ENCODE measurements at regions not wholly inside any gene's neighbourhood (a gene's known extent, or its start where the extent isn't known, plus 50 kb on each side); places are given as distances from the start of the nearest gene placed in this dataset.
"Not testable (repeated sequence)": the region's sequence is repeated elsewhere in the genome, so short reads cannot be mapped to it uniquely, and the experiment has no call there.

- H3K27me3 Mint-ChIP-seq (ENCODE audit: low read depth); DNase-seq (ENCODE audit: low spot score); H3K4me3 Mint-ChIP-seq; H3K4me1 Mint-ChIP-seq; CTCF ChIA-PET; H3K27ac Mint-ChIP-seq; ATAC-seq; POLR2A ChIA-PET; H3K36me3 Mint-ChIP-seq; H3K9me3 Mint-ChIP-seq: not testable (repeated sequence)
Observed at GRCh38 chr9:38969480-38969879, 249.5 kb upstream of the FAM240B start.

- H3K4me3 Mint-ChIP-seq; H3K36me3 Mint-ChIP-seq; H3K4me1 Mint-ChIP-seq; POLR2A ChIA-PET; ATAC-seq; H3K9me3 Mint-ChIP-seq; CTCF ChIA-PET; H3K27ac Mint-ChIP-seq; DNase-seq (ENCODE audit: low spot score); H3K27me3 Mint-ChIP-seq (ENCODE audit: low read depth): not testable (repeated sequence)
Observed at GRCh38 chr9:38968651-38969374, 248.9 kb upstream of the FAM240B start.

GRCh38 chr9:38967866-38968265, 247.9 kb upstream of the FAM240B start:
- H3K4me3 Mint-ChIP-seq; CTCF ChIA-PET; H3K36me3 Mint-ChIP-seq; DNase-seq (ENCODE audit: low spot score); H3K9me3 Mint-ChIP-seq; H3K27ac Mint-ChIP-seq; H3K4me1 Mint-ChIP-seq; POLR2A ChIA-PET; H3K27me3 Mint-ChIP-seq (ENCODE audit: low read depth): not testable (repeated sequence)
- peak; percentile 65 for ATAC-seq

GRCh38 chr9:38967285-38967684, 247.4 kb upstream of the FAM240B start:
- DNase-seq (ENCODE audit: low spot score); POLR2A ChIA-PET; H3K27ac Mint-ChIP-seq; H3K4me1 Mint-ChIP-seq; CTCF ChIA-PET; H3K9me3 Mint-ChIP-seq; H3K4me3 Mint-ChIP-seq; H3K36me3 Mint-ChIP-seq; H3K27me3 Mint-ChIP-seq (ENCODE audit: low read depth): not testable (repeated sequence)
- 0 out of 2 replicates have a peak, but pooled peaks have one; percentile 28 for ATAC-seq

- H3K4me1 Mint-ChIP-seq; H3K4me3 Mint-ChIP-seq; H3K27ac Mint-ChIP-seq; CTCF ChIA-PET; H3K36me3 Mint-ChIP-seq; H3K9me3 Mint-ChIP-seq; DNase-seq (ENCODE audit: low spot score); ATAC-seq; POLR2A ChIA-PET; H3K27me3 Mint-ChIP-seq (ENCODE audit: low read depth): not testable (repeated sequence)
Observed at GRCh38 chr9:38959812-38960211, 239.9 kb upstream of the FAM240B start.

- H3K4me1 Mint-ChIP-seq; POLR2A ChIA-PET; H3K27me3 Mint-ChIP-seq (ENCODE audit: low read depth); ATAC-seq; CTCF ChIA-PET; H3K4me3 Mint-ChIP-seq; H3K36me3 Mint-ChIP-seq; H3K9me3 Mint-ChIP-seq; DNase-seq (ENCODE audit: low spot score); H3K27ac Mint-ChIP-seq: not testable (repeated sequence)
Observed at GRCh38 chr9:38955837-38956236, 235.9 kb upstream of the FAM240B start.

GRCh38 chr9:38952715-38953341, 232.9 kb upstream of the FAM240B start:
- ATAC-seq; H3K27me3 Mint-ChIP-seq (ENCODE audit: low read depth); H3K4me3 Mint-ChIP-seq; H3K36me3 Mint-ChIP-seq; CTCF ChIA-PET; H3K4me1 Mint-ChIP-seq; POLR2A ChIA-PET; H3K27ac Mint-ChIP-seq; DNase-seq (ENCODE audit: low spot score); H3K9me3 Mint-ChIP-seq: not testable (repeated sequence)

GRCh38 chr9:38945929-38946570, 226.1 kb upstream of the FAM240B start:
- not testable (repeated sequence) for H3K27ac Mint-ChIP-seq
- ATAC-seq: peak; percentile 92

GRCh38 chr9:38944881-38945449, 225.0 kb upstream of the FAM240B start:
- ATAC-seq; H3K27ac Mint-ChIP-seq; H3K4me3 Mint-ChIP-seq; CTCF ChIA-PET; H3K4me1 Mint-ChIP-seq; H3K36me3 Mint-ChIP-seq; POLR2A ChIA-PET; H3K27me3 Mint-ChIP-seq (ENCODE audit: low read depth); DNase-seq (ENCODE audit: low spot score); H3K9me3 Mint-ChIP-seq: not testable (repeated sequence)

More at GRCh38 chr9:38945929-38946570, 226.1 kb upstream of the FAM240B start:
- POLR2A ChIA-PET; H3K9me3 Mint-ChIP-seq; CTCF ChIA-PET; H3K4me3 Mint-ChIP-seq; DNase-seq (ENCODE audit: low spot score); H3K27me3 Mint-ChIP-seq (ENCODE audit: low read depth); H3K4me1 Mint-ChIP-seq; H3K36me3 Mint-ChIP-seq: not testable (repeated sequence)

- CTCF ChIA-PET; H3K36me3 Mint-ChIP-seq; DNase-seq (ENCODE audit: low spot score); H3K4me3 Mint-ChIP-seq; POLR2A ChIA-PET; H3K27ac Mint-ChIP-seq; H3K27me3 Mint-ChIP-seq (ENCODE audit: low read depth); ATAC-seq; H3K4me1 Mint-ChIP-seq; H3K9me3 Mint-ChIP-seq: not testable (repeated sequence)
Observed at GRCh38 chr9:38940501-38940900, 220.6 kb upstream of the FAM240B start.

GRCh38 chr9:38938637-38939036, 218.7 kb upstream of the FAM240B start:
- POLR2A ChIA-PET; ATAC-seq; DNase-seq (ENCODE audit: low spot score); H3K4me1 Mint-ChIP-seq; CTCF ChIA-PET; H3K27ac Mint-ChIP-seq; H3K4me3 Mint-ChIP-seq; H3K36me3 Mint-ChIP-seq; H3K9me3 Mint-ChIP-seq; H3K27me3 Mint-ChIP-seq (ENCODE audit: low read depth): not testable (repeated sequence)

GRCh38 chr9:38927970-38928369, 208.0 kb upstream of the FAM240B start:
- POLR2A ChIA-PET; CTCF ChIA-PET; DNase-seq (ENCODE audit: low spot score); H3K4me1 Mint-ChIP-seq; ATAC-seq; H3K27ac Mint-ChIP-seq; H3K9me3 Mint-ChIP-seq; H3K27me3 Mint-ChIP-seq (ENCODE audit: low read depth); H3K36me3 Mint-ChIP-seq; H3K4me3 Mint-ChIP-seq: not testable (repeated sequence)

Measured in WTC11 (cell line).